ENCODE measurements at regions not wholly inside any gene's neighbourhood (a gene's known extent, or its start where the extent isn't known, plus 50 kb on each side); places are given as distances from the start of the nearest gene placed in this dataset.
"Not testable (repeated sequence)": the region's sequence is repeated elsewhere in the genome, so short reads cannot be mapped to it uniquely, and the experiment has no call there.

DNA sequence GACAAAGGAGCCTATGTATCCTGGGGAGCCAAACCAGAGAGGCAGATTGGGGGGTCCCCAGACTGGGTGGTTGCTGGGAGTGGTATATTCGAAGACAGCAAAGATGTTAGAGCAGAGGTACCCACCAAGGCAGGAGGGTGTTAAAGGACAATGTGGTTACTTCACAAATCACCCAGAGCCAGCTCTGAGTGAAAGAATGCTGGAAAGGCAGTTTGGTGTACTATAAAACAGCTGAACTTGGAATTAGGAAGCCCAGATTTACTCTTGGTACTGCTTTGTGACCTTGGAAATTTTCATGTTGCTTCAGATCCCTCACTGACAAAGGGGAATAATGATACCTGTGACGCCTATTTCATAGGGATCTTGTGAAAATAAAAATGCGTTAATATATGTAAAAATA lies 121.6 kb downstream of the CD164 start:
- Histone ChIP-seq H3K9me3 (ENCODE audit: control insufficient read depth, insufficient read depth, low read length) (no peaks in the 10 kb centered on the region), H3K36me3 (ENCODE audit: control insufficient read depth, insufficient read depth, low read length) (no peaks in the 10 kb centered on the region), H3K4me3 (ENCODE audit: low read depth, low read length) (no peak overlapping the region), H3K4me1 (ENCODE audit: control insufficient read depth, insufficient read depth, low read length) (no peaks in the 10 kb centered on the region), H3K27ac (ENCODE audit: low read depth, low read length) (no peak overlapping the region), H3K27me3 (ENCODE audit: control insufficient read depth, insufficient read depth, low read length) (no peaks in the 10 kb centered on the region)
- DNase-seq (ENCODE audit: low read depth in 4 of 6, low spot score in 6 of 6): no peak
- WGBS (ENCODE audit: insufficient coverage): 71% methylated on average over 1 of the region's 3 CpGs

GRCh38 chr6:109260126-109260525 lies 122.1 kb downstream of the CD164 start:
- H3K4me3 ChIP-seq (ENCODE audit: low read depth, low read length): no peak overlapping the region
- no peaks in the 10 kb centered on the region for H3K4me1 ChIP-seq (ENCODE audit: control insufficient read depth, insufficient read depth, low read length)
- H3K27me3 ChIP-seq (ENCODE audit: control insufficient read depth, insufficient read depth, low read length): no peaks in the 10 kb centered on the region
- no peak overlapping the region for H3K27ac ChIP-seq (ENCODE audit: low read depth, low read length)
- no peaks in the 10 kb centered on the region for H3K36me3 ChIP-seq (ENCODE audit: control insufficient read depth, insufficient read depth, low read length)
- no peaks in the 10 kb centered on the region for H3K9me3 ChIP-seq (ENCODE audit: control insufficient read depth, insufficient read depth, low read length)
- no peak for DNase-seq (ENCODE audit: low read depth in 4 of 6, low spot score in 6 of 6)
- no CpG with 5 or more reads among the region's 2 CpGs for WGBS (ENCODE audit: insufficient coverage)

- no peaks in the 10 kb centered on the region for H3K36me3 ChIP-seq (ENCODE audit: control insufficient read depth, insufficient read depth, low read length)
- H3K27ac ChIP-seq (ENCODE audit: low read depth, low read length): no peak overlapping the region
- H3K9me3 ChIP-seq (ENCODE audit: control insufficient read depth, insufficient read depth, low read length): no peaks in the 10 kb centered on the region
- H3K4me3 ChIP-seq (ENCODE audit: low read depth, low read length): no peak overlapping the region
- H3K4me1 ChIP-seq (ENCODE audit: control insufficient read depth, insufficient read depth, low read length): no peaks in the 10 kb centered on the region
- no peaks in the 10 kb centered on the region for H3K27me3 ChIP-seq (ENCODE audit: control insufficient read depth, insufficient read depth, low read length)
- WGBS (ENCODE audit: insufficient coverage): no CpG with 5 or more reads among the region's 2 CpGs
- no peak for DNase-seq (ENCODE audit: low read depth in 4 of 6, low spot score in 6 of 6)
These were observed 124.1 kb downstream of the CD164 start for GRCh38 chr6:109258129-109258528.

GRCh38 chr6:109257494-109257893 lies 124.8 kb downstream of the CD164 start:
- Histone ChIP-seq H3K27ac (ENCODE audit: low read depth, low read length) (no peak overlapping the region), H3K9me3 (ENCODE audit: control insufficient read depth, insufficient read depth, low read length) (no peaks in the 10 kb centered on the region), H3K4me1 (ENCODE audit: control insufficient read depth, insufficient read depth, low read length) (no peaks in the 10 kb centered on the region), H3K36me3 (ENCODE audit: control insufficient read depth, insufficient read depth, low read length) (no peaks in the 10 kb centered on the region), H3K4me3 (ENCODE audit: low read depth, low read length) (no peak overlapping the region), H3K27me3 (ENCODE audit: control insufficient read depth, insufficient read depth, low read length) (no peaks in the 10 kb centered on the region)
- DNase-seq (ENCODE audit: low read depth in 4 of 6, low spot score in 6 of 6): no peak
- no CpG with 5 or more reads among the region's 2 CpGs for WGBS (ENCODE audit: insufficient coverage)

GRCh38 chr6:109255946-109256640 lies 126.2 kb downstream of the CD164 start:
- Histone ChIP-seq H3K9me3 (ENCODE audit: control insufficient read depth, insufficient read depth, low read length) (no peaks in the 10 kb centered on the region), H3K4me1 (ENCODE audit: control insufficient read depth, insufficient read depth, low read length) (no peaks in the 10 kb centered on the region), H3K4me3 (ENCODE audit: low read depth, low read length) (no peak overlapping the region), H3K27me3 (ENCODE audit: control insufficient read depth, insufficient read depth, low read length) (no peaks in the 10 kb centered on the region), H3K27ac (ENCODE audit: low read depth, low read length) (no peak overlapping the region), H3K36me3 (ENCODE audit: control insufficient read depth, insufficient read depth, low read length) (no peaks in the 10 kb centered on the region)
- DNase-seq (ENCODE audit: low read depth in 4 of 6, low spot score in 6 of 6): peak in 2 of 6 donors; percentile 13 to 66
- WGBS (ENCODE audit: insufficient coverage): 100% methylated on average over 1 of the region's 4 CpGs

DNA sequence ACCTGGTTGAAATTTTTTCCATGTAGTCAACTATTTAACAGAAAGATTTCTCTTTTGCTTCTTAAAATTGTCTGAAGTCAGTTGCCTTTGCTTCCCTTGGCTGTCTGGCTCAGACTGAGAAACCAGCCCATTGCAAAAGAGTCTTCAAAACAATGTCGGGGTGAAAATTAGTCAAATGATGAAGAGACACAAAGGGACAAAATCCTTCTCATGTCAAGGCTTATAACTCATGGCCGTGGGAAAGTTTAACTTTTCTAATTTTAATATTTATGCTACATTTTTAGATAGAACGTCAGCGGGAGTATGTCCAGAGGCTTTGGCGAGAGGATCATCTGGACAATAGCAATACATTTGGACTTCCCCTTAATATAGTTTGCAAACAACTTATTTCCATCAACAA lies 127.2 kb downstream of the CD164 start:
- Histone ChIP-seq H3K9me3 (ENCODE audit: control insufficient read depth, insufficient read depth, low read length) (no peaks in the 10 kb centered on the region), H3K4me1 (ENCODE audit: control insufficient read depth, insufficient read depth, low read length) (no peaks in the 10 kb centered on the region), H3K36me3 (ENCODE audit: control insufficient read depth, insufficient read depth, low read length) (no peaks in the 10 kb centered on the region), H3K27me3 (ENCODE audit: control insufficient read depth, insufficient read depth, low read length) (no peaks in the 10 kb centered on the region), H3K27ac (ENCODE audit: low read depth, low read length) (no peak overlapping the region), H3K4me3 (ENCODE audit: low read depth, low read length) (no peak overlapping the region)
- no peak for DNase-seq (ENCODE audit: low read depth in 4 of 6, low spot score in 6 of 6)
- no CpG with 5 or more reads among the region's 5 CpGs for WGBS (ENCODE audit: insufficient coverage)

GRCh38 chr6:109253366-109253765 lies 128.9 kb downstream of the CD164 start:
- no peaks in the 10 kb centered on the region for H3K27me3 ChIP-seq (ENCODE audit: control insufficient read depth, insufficient read depth, low read length)
- no peak for DNase-seq (ENCODE audit: low read depth in 4 of 6, low spot score in 6 of 6)
- H3K36me3 ChIP-seq (ENCODE audit: control insufficient read depth, insufficient read depth, low read length): no peaks in the 10 kb centered on the region
- H3K9me3 ChIP-seq (ENCODE audit: control insufficient read depth, insufficient read depth, low read length): no peaks in the 10 kb centered on the region
- no peaks in the 10 kb centered on the region for H3K4me1 ChIP-seq (ENCODE audit: control insufficient read depth, insufficient read depth, low read length)
- no peak overlapping the region for H3K4me3 ChIP-seq (ENCODE audit: low read depth, low read length)
- H3K27ac ChIP-seq (ENCODE audit: low read depth, low read length): no peak overlapping the region

DNA sequence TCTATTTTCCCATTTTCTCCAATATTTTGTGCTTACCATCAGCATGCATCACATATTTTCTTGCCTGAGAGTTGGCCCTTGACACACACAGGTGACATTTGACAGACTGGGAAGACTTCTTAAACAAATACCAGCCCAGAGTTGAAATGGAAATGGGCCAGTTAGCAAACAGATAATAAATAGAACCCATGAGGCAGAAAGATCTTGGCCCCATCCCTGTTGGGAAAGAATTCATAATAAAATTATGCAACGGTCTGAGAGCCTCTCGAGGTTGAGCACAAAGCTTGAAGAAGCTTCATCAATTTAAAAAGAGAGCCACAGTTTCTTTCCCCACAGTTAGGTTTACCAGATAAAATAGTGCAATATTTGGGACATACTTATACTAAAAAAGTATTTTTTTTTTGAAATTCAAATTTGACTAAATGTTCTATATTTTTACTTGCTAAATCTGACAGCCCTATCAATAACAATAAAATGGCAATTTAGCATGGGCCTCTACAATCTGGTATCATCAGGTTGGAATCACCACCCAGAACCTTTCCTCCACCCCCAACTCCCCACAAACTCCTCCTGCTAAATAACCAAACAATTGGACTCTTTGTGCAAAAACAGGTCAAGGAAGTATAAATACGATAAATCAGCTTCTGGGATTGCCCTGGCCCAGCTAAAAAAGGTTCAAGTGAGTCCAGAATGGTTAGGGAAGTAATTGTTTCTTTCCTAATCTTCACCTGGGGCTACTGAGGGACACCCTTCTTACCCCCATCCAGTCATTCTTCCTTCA lies 129.8 kb downstream of the CD164 start:
- no peak for DNase-seq (ENCODE audit: low read depth in 4 of 6, low spot score in 6 of 6)
- no CpG with 5 or more reads among the region's 3 CpGs for WGBS (ENCODE audit: insufficient coverage)
- no peak overlapping the region for H3K27ac ChIP-seq (ENCODE audit: low read depth, low read length)

DNA sequence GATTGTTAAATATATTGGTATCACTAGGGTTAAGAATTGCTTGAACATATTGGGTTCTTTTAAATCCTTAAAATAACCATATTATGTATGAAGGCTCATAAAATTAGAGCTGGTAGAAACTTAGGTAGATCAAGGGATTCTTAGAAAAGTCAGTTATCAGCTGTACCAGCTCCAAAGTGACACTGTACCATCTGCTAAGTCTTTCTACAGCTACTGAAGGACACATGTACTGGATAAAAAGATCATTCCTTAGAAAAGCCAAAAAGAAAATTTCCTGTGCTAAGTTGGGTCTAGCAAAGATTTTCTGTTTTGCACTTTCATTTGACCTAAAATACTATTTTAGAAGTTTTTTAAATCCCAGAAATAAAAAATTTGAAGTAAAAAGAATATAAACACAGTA lies 130.4 kb downstream of the CD164 start:
- no peaks in the 10 kb centered on the region for H3K36me3 ChIP-seq (ENCODE audit: control insufficient read depth, insufficient read depth, low read length)
- no peak overlapping the region for H3K27ac ChIP-seq (ENCODE audit: low read depth, low read length)
- H3K27me3 ChIP-seq (ENCODE audit: control insufficient read depth, insufficient read depth, low read length): no peaks in the 10 kb centered on the region
- H3K4me1 ChIP-seq (ENCODE audit: control insufficient read depth, insufficient read depth, low read length): no peaks in the 10 kb centered on the region
- H3K4me3 ChIP-seq (ENCODE audit: low read depth, low read length): no peak overlapping the region
- no peak for DNase-seq (ENCODE audit: low read depth in 4 of 6, low spot score in 6 of 6)
- no peaks in the 10 kb centered on the region for H3K9me3 ChIP-seq (ENCODE audit: control insufficient read depth, insufficient read depth, low read length)

More for the DNA sequence above, 129.8 kb downstream of the CD164 start:
- H3K36me3 ChIP-seq (ENCODE audit: control insufficient read depth, insufficient read depth, low read length): no peaks in the 10 kb centered on the region
- H3K9me3 ChIP-seq (ENCODE audit: control insufficient read depth, insufficient read depth, low read length): no peaks in the 10 kb centered on the region
- no peaks in the 10 kb centered on the region for H3K27me3 ChIP-seq (ENCODE audit: control insufficient read depth, insufficient read depth, low read length)
- no peak overlapping the region for H3K4me3 ChIP-seq (ENCODE audit: low read depth, low read length)
- H3K4me1 ChIP-seq (ENCODE audit: control insufficient read depth, insufficient read depth, low read length): no peaks in the 10 kb centered on the region

- not testable (repeated sequence) for H3K27me3 ChIP-seq (ENCODE audit: control insufficient read depth, insufficient read depth, low read length); H3K36me3 ChIP-seq (ENCODE audit: control insufficient read depth, insufficient read depth, low read length); H3K4me3 ChIP-seq (ENCODE audit: low read depth, low read length); H3K9me3 ChIP-seq (ENCODE audit: control insufficient read depth, insufficient read depth, low read length); H3K27ac ChIP-seq (ENCODE audit: low read depth, low read length); H3K4me1 ChIP-seq (ENCODE audit: control insufficient read depth, insufficient read depth, low read length); DNase-seq (ENCODE audit: low read depth in 4 of 6, low spot score in 6 of 6)
- WGBS (ENCODE audit: insufficient coverage): 88% methylated on average over 8 of the region's 32 CpGs
These were observed 131.6 kb downstream of the CD164 start for GRCh38 chr6:109250544-109251156.
